ENCODE measurements at regions not wholly inside any gene's neighbourhood (a gene's known extent, or its start where the extent isn't known, plus 50 kb on each side); places are given as distances from the start of the nearest gene placed in this dataset.

- TF ChIP-seq TAF1 (IDR thresholded peaks at IDR 0.05; ENCODE audit: low read depth) (no peak), NFIC (IDR thresholded peaks at IDR 0.05) (no peak), YY1 (IDR thresholded peaks at IDR 0.05; ENCODE audit: low read depth) (no peak), CREB1 (IDR thresholded peaks at IDR 0.05; ENCODE audit: low read depth) (no peak), TCF12 (IDR thresholded peaks at IDR 0.05; ENCODE audit: low read depth) (no peak), TEAD4 (IDR thresholded peaks at IDR 0.05) (no peak), CEBPB (IDR thresholded peaks at IDR 0.05) (no peak), MAX (IDR thresholded peaks at IDR 0.05) (no peak), RAD21 (IDR thresholded peaks at IDR 0.05; ENCODE audit: low read depth) (no peak), FOXM1 (IDR thresholded peaks at IDR 0.05; ENCODE audit: borderline replicate concordance, low read depth) (no peak), USF1 (IDR thresholded peaks at IDR 0.05) (no peak), EP300 (IDR thresholded peaks at IDR 0.05; ENCODE audit: borderline replicate concordance) (no peak), EGR1 (IDR thresholded peaks at IDR 0.05) (no peak)
Observed at GRCh38 chr1:209323743-209324142, 259.8 kb upstream of the CAMK1G start.

Measured in Ishikawa (cell line).